ENCODE measurements at regions not wholly inside any gene's neighbourhood (a gene's known extent, or its start where the extent isn't known, plus 50 kb on each side); places are given as distances from the start of the nearest gene placed in this dataset.

GRCh38 chr20:19964289-19965265 is 52.6 kb upstream of the NAA20 start (continued):
- TF ChIP-seq, protein P1, sequence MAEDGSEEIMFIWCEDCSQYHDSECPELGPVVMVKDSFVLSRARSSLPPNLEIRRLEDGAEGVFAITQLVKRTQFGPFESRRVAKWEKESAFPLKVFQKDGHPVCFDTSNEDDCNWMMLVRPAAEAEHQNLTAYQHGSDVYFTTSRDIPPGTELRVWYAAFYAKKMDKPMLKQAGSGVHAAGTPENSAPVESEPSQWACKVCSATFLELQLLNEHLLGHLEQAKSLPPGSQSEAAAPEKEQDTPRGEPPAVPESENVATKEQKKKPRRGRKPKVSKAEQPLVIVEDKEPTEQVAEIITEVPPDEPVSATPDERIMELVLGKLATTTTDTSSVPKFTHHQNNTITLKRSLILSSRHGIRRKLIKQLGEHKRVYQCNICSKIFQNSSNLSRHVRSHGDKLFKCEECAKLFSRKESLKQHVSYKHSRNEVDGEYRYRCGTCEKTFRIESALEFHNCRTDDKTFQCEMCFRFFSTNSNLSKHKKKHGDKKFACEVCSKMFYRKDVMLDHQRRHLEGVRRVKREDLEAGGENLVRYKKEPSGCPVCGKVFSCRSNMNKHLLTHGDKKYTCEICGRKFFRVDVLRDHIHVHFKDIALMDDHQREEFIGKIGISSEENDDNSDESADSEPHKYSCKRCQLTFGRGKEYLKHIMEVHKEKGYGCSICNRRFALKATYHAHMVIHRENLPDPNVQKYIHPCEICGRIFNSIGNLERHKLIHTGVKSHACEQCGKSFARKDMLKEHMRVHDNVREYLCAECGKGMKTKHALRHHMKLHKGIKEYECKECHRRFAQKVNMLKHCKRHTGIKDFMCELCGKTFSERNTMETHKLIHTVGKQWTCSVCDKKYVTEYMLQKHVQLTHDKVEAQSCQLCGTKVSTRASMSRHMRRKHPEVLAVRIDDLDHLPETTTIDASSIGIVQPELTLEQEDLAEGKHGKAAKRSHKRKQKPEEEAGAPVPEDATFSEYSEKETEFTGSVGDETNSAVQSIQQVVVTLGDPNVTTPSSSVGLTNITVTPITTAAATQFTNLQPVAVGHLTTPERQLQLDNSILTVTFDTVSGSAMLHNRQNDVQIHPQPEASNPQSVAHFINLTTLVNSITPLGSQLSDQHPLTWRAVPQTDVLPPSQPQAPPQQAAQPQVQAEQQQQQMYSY (CRISPR knock-in tag; IDR thresholded peaks at IDR 0.05): peak; percentile 70; the same call in 1 of the 2 replicates
- peak; percentile 100 for TF ChIP-seq RNF219 (CRISPR knock-in tag; IDR thresholded peaks at IDR 0.05)
- TF ChIP-seq ZNF33A (CRISPR knock-in tag; IDR thresholded peaks at IDR 0.05; ENCODE audit: borderline replicate concordance): peak; percentile 99
- TF ChIP-seq SALL2 (CRISPR knock-in tag; IDR thresholded peaks at IDR 0.05): peak; percentile 97
- TF ChIP-seq TBL1XR1 (IDR thresholded peaks at IDR 0.05; ENCODE audit: borderline replicate concordance, low read length, partially characterized antibody): peak; percentile 96
- TF ChIP-seq SIX1 (CRISPR knock-in tag; IDR thresholded peaks at IDR 0.05; ENCODE audit: borderline replicate concordance): peak; percentile 94
- TF ChIP-seq ZNF430 (CRISPR knock-in tag; IDR thresholded peaks at IDR 0.05): peak; percentile 100
- TF ChIP-seq, protein P2, sequence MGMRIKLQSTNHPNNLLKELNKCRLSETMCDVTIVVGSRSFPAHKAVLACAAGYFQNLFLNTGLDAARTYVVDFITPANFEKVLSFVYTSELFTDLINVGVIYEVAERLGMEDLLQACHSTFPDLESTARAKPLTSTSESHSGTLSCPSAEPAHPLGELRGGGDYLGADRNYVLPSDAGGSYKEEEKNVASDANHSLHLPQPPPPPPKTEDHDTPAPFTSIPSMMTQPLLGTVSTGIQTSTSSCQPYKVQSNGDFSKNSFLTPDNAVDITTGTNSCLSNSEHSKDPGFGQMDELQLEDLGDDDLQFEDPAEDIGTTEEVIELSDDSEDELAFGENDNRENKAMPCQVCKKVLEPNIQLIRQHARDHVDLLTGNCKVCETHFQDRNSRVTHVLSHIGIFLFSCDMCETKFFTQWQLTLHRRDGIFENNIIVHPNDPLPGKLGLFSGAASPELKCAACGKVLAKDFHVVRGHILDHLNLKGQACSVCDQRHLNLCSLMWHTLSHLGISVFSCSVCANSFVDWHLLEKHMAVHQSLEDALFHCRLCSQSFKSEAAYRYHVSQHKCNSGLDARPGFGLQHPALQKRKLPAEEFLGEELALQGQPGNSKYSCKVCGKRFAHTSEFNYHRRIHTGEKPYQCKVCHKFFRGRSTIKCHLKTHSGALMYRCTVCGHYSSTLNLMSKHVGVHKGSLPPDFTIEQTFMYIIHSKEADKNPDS (CRISPR knock-in tag; IDR thresholded peaks at IDR 0.05): peak; percentile 98
- TF ChIP-seq, protein P3, sequence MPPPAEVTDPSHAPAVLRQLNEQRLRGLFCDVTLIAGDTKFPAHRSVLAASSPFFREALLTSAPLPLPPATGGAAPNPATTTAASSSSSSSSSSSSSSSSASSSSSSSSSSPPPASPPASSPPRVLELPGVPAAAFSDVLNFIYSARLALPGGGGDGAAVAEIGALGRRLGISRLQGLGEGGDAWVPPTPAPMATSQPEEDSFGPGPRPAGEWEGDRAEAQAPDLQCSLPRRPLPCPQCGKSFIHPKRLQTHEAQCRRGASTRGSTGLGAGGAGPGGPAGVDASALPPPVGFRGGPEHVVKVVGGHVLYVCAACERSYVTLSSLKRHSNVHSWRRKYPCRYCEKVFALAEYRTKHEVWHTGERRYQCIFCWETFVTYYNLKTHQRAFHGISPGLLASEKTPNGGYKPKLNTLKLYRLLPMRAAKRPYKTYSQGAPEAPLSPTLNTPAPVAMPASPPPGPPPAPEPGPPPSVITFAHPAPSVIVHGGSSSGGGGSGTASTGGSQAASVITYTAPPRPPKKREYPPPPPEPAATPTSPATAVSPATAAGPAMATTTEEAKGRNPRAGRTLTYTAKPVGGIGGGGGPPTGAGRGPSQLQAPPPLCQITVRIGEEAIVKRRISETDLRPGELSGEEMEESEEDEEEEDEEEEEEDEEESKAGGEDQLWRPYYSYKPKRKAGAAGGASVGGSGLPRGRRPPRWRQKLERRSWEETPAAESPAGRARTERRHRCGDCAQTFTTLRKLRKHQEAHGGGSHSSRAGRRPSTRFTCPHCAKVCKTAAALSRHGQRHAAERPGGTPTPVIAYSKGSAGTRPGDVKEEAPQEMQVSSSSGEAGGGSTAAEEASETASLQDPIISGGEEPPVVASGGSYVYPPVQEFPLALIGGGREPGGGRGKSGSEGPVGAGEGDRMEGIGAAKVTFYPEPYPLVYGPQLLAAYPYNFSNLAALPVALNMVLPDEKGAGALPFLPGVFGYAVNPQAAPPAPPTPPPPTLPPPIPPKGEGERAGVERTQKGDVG (CRISPR knock-in tag; IDR thresholded peaks at IDR 0.05; ENCODE audit: borderline replicate concordance): peak; percentile 100
- peak; percentile 92 for TF ChIP-seq THAP11 (CRISPR knock-in tag; IDR thresholded peaks at IDR 0.05)
- peak; percentile 83; the same call in 1 of the 2 replicates for TF ChIP-seq ATAD3A (CRISPR knock-in tag; IDR thresholded peaks at IDR 0.05)
- TF ChIP-seq TMF1 (CRISPR knock-in tag; IDR thresholded peaks at IDR 0.05; ENCODE audit: low read depth): peak; percentile 95
- peak; percentile 100 for TF ChIP-seq ZC3H13 (CRISPR knock-in tag; IDR thresholded peaks at IDR 0.05)
- TF ChIP-seq, protein P4, sequence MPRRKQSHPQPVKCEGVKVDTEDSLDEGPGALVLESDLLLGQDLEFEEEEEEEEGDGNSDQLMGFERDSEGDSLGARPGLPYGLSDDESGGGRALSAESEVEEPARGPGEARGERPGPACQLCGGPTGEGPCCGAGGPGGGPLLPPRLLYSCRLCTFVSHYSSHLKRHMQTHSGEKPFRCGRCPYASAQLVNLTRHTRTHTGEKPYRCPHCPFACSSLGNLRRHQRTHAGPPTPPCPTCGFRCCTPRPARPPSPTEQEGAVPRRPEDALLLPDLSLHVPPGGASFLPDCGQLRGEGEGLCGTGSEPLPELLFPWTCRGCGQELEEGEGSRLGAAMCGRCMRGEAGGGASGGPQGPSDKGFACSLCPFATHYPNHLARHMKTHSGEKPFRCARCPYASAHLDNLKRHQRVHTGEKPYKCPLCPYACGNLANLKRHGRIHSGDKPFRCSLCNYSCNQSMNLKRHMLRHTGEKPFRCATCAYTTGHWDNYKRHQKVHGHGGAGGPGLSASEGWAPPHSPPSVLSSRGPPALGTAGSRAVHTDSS (CRISPR knock-in tag; conservative IDR thresholded peaks at IDR 0.05): 0 out of 2 replicates have a peak, but pooled peaks have one; percentile 15

All from HepG2 (cell line).